Stomach (tissue), 8 donors: ENCODE measurements at regions not wholly inside any gene's neighbourhood (a gene's known extent, or its start where the extent isn't known, plus 50 kb on each side); places are given as distances from the start of the nearest gene placed in this dataset.

Experiments used
- DNase-seq, 2 donors: peaks; one replicate each; pipeline versions ENCODE4 v3.0.0 to v3.0.0-alpha.2; 2013 to 2019
- H3K27ac ChIP-seq, 5 donors: fragments of 200-600 bp in 4 of 5; sonication (generic) in 4 of 5; one replicate each; pipeline ENCODE4 v1.5.1; 2013 to 2019; ENCODE audit warnings: mild to moderate bottlenecking in 1 of 5, moderate library complexity in 1 of 5
- H3K27me3 ChIP-seq, 3 donors: fragments of 200-600 bp; sonication (generic); one replicate each; pipeline ENCODE4 v1.5.1; 2017 to 2019; ENCODE audit warnings: mixed run types in 1 of 3
- H3K36me3 ChIP-seq, 4 donors: fragments of 200-600 bp; sonication (generic); 1 replicate in 3 of 4; 2 replicates in 1 of 4; pipeline ENCODE4 v1.5.1; 2016 to 2019
- H3K4me1 ChIP-seq, 4 donors: fragments of 200-600 bp; sonication (generic); one replicate each; pipeline ENCODE4 v1.5.1; 2016 to 2019
- H3K4me3 ChIP-seq, 4 donors: fragments of 200-600 bp; sonication (generic) in 3 of 4; one replicate each; pipeline ENCODE4 v1.5.1; 2016 to 2019; ENCODE audit warnings: mild to moderate bottlenecking in 1 of 4
- H3K9me3 ChIP-seq, 4 donors: fragments of 200-600 bp; sonication (generic); one replicate each; pipeline ENCODE4 v1.5.1; 2016 to 2019
- CTCF ChIP-seq, 7 experiments: fragments of 450-650 bp in 4 of 7; fragments of 200-600 bp in 3 of 7; sonication (generic) in 3 of 7; IDR thresholded peaks; one replicate each; pipeline ENCODE4 v1.5.1; 2016 to 2019; ENCODE audit warnings: antibody characterized with exemption in 7 of 7, control low read depth in 2 of 7, mild to moderate bottlenecking in 1 of 7
- EP300 ChIP-seq: sonication (generic); formaldehyde crosslinking; IDR thresholded peaks from one replicate; pipeline ENCODE4 v1.6.1; 2017; ENCODE audit warnings: antibody characterized with exemption
- POLR2A ChIP-seq, 4 donors: fragments of 450-650 bp; IDR thresholded peaks; one replicate each; pipeline ENCODE4 v1.6.1; 2016; ENCODE audit warnings: antibody characterized with exemption in 4 of 4, control low read depth in 2 of 4, mild to moderate bottlenecking in 1 of 4, moderate library complexity in 1 of 4
- POLR2AphosphoS5 ChIP-seq, 3 donors: sonication (generic); formaldehyde crosslinking; IDR thresholded peaks; one replicate each; pipeline ENCODE4 v1.6.1; 2016; ENCODE audit warnings: antibody characterized with exemption in 3 of 3
- WGBS, 5 donors: extraction: QIAGEN DNeasy Blood & Tissue Kit in 3 of 5; methylation state at CpG; one replicate each; pipeline versions ENCODE4 v1.1.5 to v1.1.7; 2013 to 2018; 5-methylcytosine and 5-hydroxymethylcytosine counted together
- intact Hi-C: fragments of 100-400 bp; cut with DNase I; formaldehyde crosslinking; loops from one replicate; pipeline ENCODE4 v1.15.1; 2023; ENCODE audit warnings: low total_unique reads
- donor health status: healthy with polysubstance abuse.
- donor health status: Bipolar disorder and iron deficiency.
- donor health status: healthy.

GRCh38 chr6:4012826-4013225 lies 66.1 kb downstream of the FAM217A start:
- intact Hi-C loops, result no loop called here
- Histone ChIP-seq H3K27ac (no peak overlapping the region), H3K9me3 (no peaks in the 10 kb centered on the region), H3K4me3 (no peak overlapping the region), H3K27me3 (no peaks in the 10 kb centered on the region), H3K4me1 (peaks cover 15 to 65% (median 38%) of the 10 kb centered on the region in 4 donors), H3K36me3 (peaks cover 0 to 10% (median 4%) of the 10 kb centered on the region in 4 donors)
- 71 to 96% (median 92%) methylated on average over 2 of the region's 2 CpGs for WGBS, 5 donors
- no peak for DNase-seq
- TF ChIP-seq EP300 (no peak), POLR2A (IDR thresholded peaks at IDR 0.05) (no peak), CTCF (IDR thresholded peaks at IDR 0.05) (no peak), POLR2AphosphoS5 (IDR thresholded peaks at IDR 0.05) (no peak)

GRCh38 chr6:4017058-4017739 lies 61.7 kb downstream of the FAM217A start:
- peaks cover 18 to 63% (median 42%) of the 10 kb centered on the region in 4 donors for H3K4me1 ChIP-seq
- intact Hi-C loops, result no loop called here
- DNase-seq, result peak in 1 of 2 donors; percentile 29
- peak overlapping the region; percentile 62 to 80 (median 66) for H3K4me3 ChIP-seq
- H3K9me3 ChIP-seq, result no peaks in the 10 kb centered on the region
- peak overlapping the region in 4 of 5 donors; percentile 97 to 99 (median 98) for H3K27ac ChIP-seq
- TF ChIP-seq POLR2A (IDR thresholded peaks at IDR 0.05) (no peak), POLR2AphosphoS5 (IDR thresholded peaks at IDR 0.05) (no peak), CTCF (IDR thresholded peaks at IDR 0.05) (no peak), EP300 (no peak)
- H3K36me3 ChIP-seq, result peaks cover 0 to 5% (median 3%) of the 10 kb centered on the region in 4 donors
- 4 to 10% (median 6%) methylated on average over 2 of the region's 2 CpGs for WGBS, 5 donors
- no peaks in the 10 kb centered on the region for H3K27me3 ChIP-seq

- WGBS, 5 donors, result 0 to 1% (median 0%) methylated on average over 9 of the region's 9 CpGs
- Histone ChIP-seq H3K4me1 (peaks cover 23 to 69% (median 48%) of the 10 kb centered on the region in 4 donors), H3K36me3 (peaks cover 0 to 5% (median 3%) of the 10 kb centered on the region in 4 donors), H3K4me3 (peak overlapping the region; percentile 62 to 80 (median 66)), H3K27ac (peak overlapping the region; percentile 95 to 99 (median 98)), H3K9me3 (no peaks in the 10 kb centered on the region), H3K27me3 (no peaks in the 10 kb centered on the region)
- peak in 1 of 2 donors; percentile 67 for DNase-seq
- TF ChIP-seq EP300 (no peak), CTCF (IDR thresholded peaks at IDR 0.05) (no peak), POLR2AphosphoS5 (IDR thresholded peaks at IDR 0.05) (no peak), POLR2A (IDR thresholded peaks at IDR 0.05) (no peak)
- intact Hi-C loops, result no loop called here
These were observed 61.1 kb downstream of the FAM217A start for GRCh38 chr6:4017834-4018170.

- Histone ChIP-seq H3K4me3 (peak overlapping the region; percentile 62 to 80 (median 66)), H3K4me1 (peaks cover 28 to 75% (median 54%) of the 10 kb centered on the region in 4 donors), H3K27ac (peak overlapping the region; percentile 95 to 99 (median 98))
These were observed 60.6 kb downstream of the FAM217A start for GRCh38 chr6:4018171-4018923.

More at GRCh38 chr6:4018171-4018923, 60.6 kb downstream of the FAM217A start:
- TF ChIP-seq EP300, result no peak
- TF ChIP-seq POLR2AphosphoS5 (IDR thresholded peaks at IDR 0.05), result peak; percentile 91 to 96 (median 95)
- peak in 3 of 7 experiments; percentile 15 to 47 (median 29) for TF ChIP-seq CTCF (IDR thresholded peaks at IDR 0.05)
- peak in 2 of 4 donors; percentile 66 to 72 for TF ChIP-seq POLR2A (IDR thresholded peaks at IDR 0.05)
- H3K27me3 ChIP-seq, result no peaks in the 10 kb centered on the region
- peaks cover 0 to 4% (median 3%) of the 10 kb centered on the region in 4 donors for H3K36me3 ChIP-seq
- H3K9me3 ChIP-seq, result no peaks in the 10 kb centered on the region
- intact Hi-C loops, result no loop called here
- 0 to 1% (median 0%) methylated on average over 51 to 62 of the region's 62 CpGs for WGBS, 5 donors
- DNase-seq, result peak; percentile 96 to 99
